HG02943 (cell line): ENCODE measurements at regions not wholly inside any gene's neighbourhood (a gene's known extent, or its start where the extent isn't known, plus 50 kb on each side); places are given as distances from the start of the nearest gene placed in this dataset.
"Not testable (repeated sequence)": the region's sequence is repeated elsewhere in the genome, so short reads cannot be mapped to it uniquely, and the experiment has no call there.

Experiments used
- ATAC-seq: cut with Tn5 transposase; IDR thresholded peaks from one replicate; pipeline ENCODE4 v1.9.1; 2021; ENCODE audit warnings: mild to moderate bottlenecking, low read depth, moderate library complexity; ENCODE audit not compliant: unreplicated experiment

GRCh38 chr14:52202151-52202550 is 65.3 kb upstream of the PTGDR start:
- no peak for ATAC-seq

GRCh38 chr14:52190337-52190931 is 77.1 kb upstream of the PTGDR start:
- ATAC-seq: no peak

- ATAC-seq: no peak
These were observed 78.2 kb upstream of the PTGDR start for GRCh38 chr14:52189325-52189724.

GRCh38 chr14:52188381-52188780 is 79.1 kb upstream of the PTGDR start:
- no peak for ATAC-seq

- no peak for ATAC-seq
These were observed 82.3 kb upstream of the PTGDR start for GRCh38 chr14:52185178-52185577.

- ATAC-seq: no peak
These were observed 84.6 kb upstream of the PTGDR start for GRCh38 chr14:52182853-52183252.

- ATAC-seq: no peak
These were observed 88.2 kb upstream of the PTGDR start for GRCh38 chr14:52179141-52179790.

GRCh38 chr14:52175982-52176502 is 91.5 kb upstream of the PTGDR start:
- peak; percentile 63 for ATAC-seq

- ATAC-seq: not testable (repeated sequence)
These were observed 95.6 kb upstream of the PTGDR start for GRCh38 chr14:52171932-52172331.

- no peak for ATAC-seq
These were observed 98.0 kb upstream of the NID2 start for GRCh38 chr14:52166822-52167221.

- ATAC-seq: no peak
These were observed 86.9 kb upstream of the NID2 start for GRCh38 chr14:52155651-52156213.

GRCh38 chr14:52154992-52155650 is 86.3 kb upstream of the NID2 start:
- no peak for ATAC-seq

- ATAC-seq: no peak
These were observed 85.1 kb upstream of the NID2 start for GRCh38 chr14:52153939-52154338.

GRCh38 chr14:52150162-52150561 is 81.3 kb upstream of the NID2 start:
- ATAC-seq: no peak

- no peak for ATAC-seq
These were observed 79.5 kb upstream of the NID2 start for GRCh38 chr14:52148371-52148770.

GRCh38 chr14:52146504-52146903 is 77.6 kb upstream of the NID2 start:
- ATAC-seq: no peak

- not testable (repeated sequence) for ATAC-seq
These were observed 75.2 kb upstream of the NID2 start for GRCh38 chr14:52144099-52144498.

- ATAC-seq: no peak
These were observed 73.6 kb upstream of the NID2 start for GRCh38 chr14:52142504-52142903.

- no peak for ATAC-seq
These were observed 62.9 kb upstream of the NID2 start for GRCh38 chr14:52131640-52132320.

GRCh38 chr14:52129721-52130120 is 60.9 kb upstream of the NID2 start:
- ATAC-seq: no peak

GRCh38 chr14:52125885-52126284 is 57.0 kb upstream of the NID2 start:
- no peak for ATAC-seq
